Ishikawa (cell line): ENCODE measurements at regions not wholly inside any gene's neighbourhood (a gene's known extent, or its start where the extent isn't known, plus 50 kb on each side); places are given as distances from the start of the nearest gene placed in this dataset.

Experiments
- EP300 ChIP-seq: IDR thresholded peaks from 2 replicates; pipeline ENCODE4 v1.6.1; 2012; ENCODE audit warnings: borderline replicate concordance
- MAX ChIP-seq: IDR thresholded peaks from 2 replicates; pipeline ENCODE4 v1.6.1; 2012
- RAD21 ChIP-seq: IDR thresholded peaks from 2 replicates; pipeline ENCODE4 v1.6.1; 2012; ENCODE audit warnings: low read depth
- YY1 ChIP-seq: IDR thresholded peaks from 2 replicates; pipeline ENCODE4 v1.6.1; 2012; ENCODE audit warnings: low read depth

GRCh38 chr4:11495818-11496217, 67.1 kb upstream of the HS3ST1 start:
- TF ChIP-seq MAX (no peak), RAD21 (no peak), YY1 (no peak), EP300 (no peak)
